B cell (primary cell): ENCODE measurements at regions not wholly inside any gene's neighbourhood (a gene's known extent, or its start where the extent isn't known, plus 50 kb on each side); places are given as distances from the start of the nearest gene placed in this dataset.

Source experiments
- CTCF ChIP-seq: fragments of 200-600 bp; IDR thresholded peaks from one replicate; pipeline ENCODE4 v1.8.0; 2022; ENCODE audit warnings: antibody characterized with exemption, mild to moderate bottlenecking
- EZH2 ChIP-seq: IDR thresholded peaks from 2 replicates; pipeline ENCODE4 v1.6.1; 2012; ENCODE audit warnings: borderline replicate concordance, low read depth, mild to moderate bottlenecking, moderate library complexity, low read length; ENCODE audit not compliant: insufficient read depth, poor library complexity, severe bottlenecking

- TF ChIP-seq CTCF (no peak), EZH2 (no peak)
Observed at GRCh38 chr2:21267232-21267835, 143.6 kb downstream of the TDRD15 start.
